Peyer's patch (tissue), 4 donors: ENCODE measurements at regions not wholly inside any gene's neighbourhood (a gene's known extent, or its start where the extent isn't known, plus 50 kb on each side); places are given as distances from the start of the nearest gene placed in this dataset.
"Not testable (repeated sequence)": the region's sequence is repeated elsewhere in the genome, so short reads cannot be mapped to it uniquely, and the experiment has no call there.

Experiments used
- DNase-seq, 3 donors: peaks; one replicate each; pipeline ENCODE4 v3.0.0-alpha.2; 2017 to 2019
- H3K27ac ChIP-seq, 4 donors: fragments of 200-600 bp; sonication (generic); one replicate each; pipeline ENCODE4 v1.5.1; 2016 to 2019
- H3K27me3 ChIP-seq, 2 donors: fragments of 200-600 bp; sonication (generic); one replicate each; pipeline ENCODE4 v1.5.1; 2019
- H3K36me3 ChIP-seq, 3 donors: fragments of 200-600 bp; sonication (generic); one replicate each; pipeline ENCODE4 v1.5.1; 2016 to 2019
- H3K4me1 ChIP-seq, 4 donors: fragments of 200-600 bp; sonication (generic); one replicate each; pipeline ENCODE4 v1.5.1; 2016 to 2019
- H3K4me3 ChIP-seq, 4 donors: fragments of 200-600 bp; sonication (generic); 1 replicate in 3 of 4; 2 replicates in 1 of 4; pipeline ENCODE4 v1.5.1; 2016 to 2019; ENCODE audit warnings: mild to moderate bottlenecking in 1 of 4
- H3K9me3 ChIP-seq, 4 donors: fragments of 200-600 bp; sonication (generic); one replicate each; pipeline ENCODE4 v1.5.1; 2016 to 2019; ENCODE audit warnings: mild to moderate bottlenecking in 1 of 4
- CTCF ChIP-seq, 6 experiments: fragments of 450-650 bp in 4 of 6; fragments of 200-600 bp in 2 of 6; sonication (generic) in 1 of 6; IDR thresholded peaks; one replicate each; pipeline ENCODE4 v1.5.1; 2017 to 2019; ENCODE audit warnings: antibody characterized with exemption in 6 of 6, mild to moderate bottlenecking in 3 of 6, moderate library complexity in 1 of 6
- POLR2A ChIP-seq, 2 donors: fragments of 450-650 bp; IDR thresholded peaks; one replicate each; pipeline ENCODE4 v1.5.1; 2017; ENCODE audit warnings: antibody characterized with exemption in 2 of 2, mild to moderate bottlenecking in 2 of 2, moderate library complexity in 2 of 2

GRCh38 chr5:166926138-166926537, 1365.3 kb upstream of the WWC1 start:
- TF ChIP-seq POLR2A (IDR thresholded peaks at IDR 0.05) (no peak), CTCF (IDR thresholded peaks at IDR 0.05) (no peak)
- Histone ChIP-seq H3K36me3 (no peaks in the 10 kb centered on the region), H3K27ac (no peak overlapping the region), H3K4me1 (no peaks in the 10 kb centered on the region), H3K27me3 (no peaks in the 10 kb centered on the region), H3K4me3 (no peak overlapping the region), H3K9me3 (no peaks in the 10 kb centered on the region)
- DNase-seq, result no peak

- H3K4me1 ChIP-seq, H3K27ac ChIP-seq, H3K9me3 ChIP-seq, H3K27me3 ChIP-seq, H3K36me3 ChIP-seq, H3K4me3 ChIP-seq, DNase-seq: not testable (repeated sequence)
These were observed 1364.5 kb upstream of the WWC1 start for GRCh38 chr5:166926806-166927475.

- H3K27ac ChIP-seq, result no peak overlapping the region
- H3K4me1 ChIP-seq, result no peaks in the 10 kb centered on the region
- TF ChIP-seq POLR2A (IDR thresholded peaks at IDR 0.05), result no peak
- TF ChIP-seq CTCF (IDR thresholded peaks at IDR 0.05), result no peak
- no peak overlapping the region for H3K4me3 ChIP-seq
- no peaks in the 10 kb centered on the region for H3K27me3 ChIP-seq
- no peaks in the 10 kb centered on the region for H3K9me3 ChIP-seq
- no peaks in the 10 kb centered on the region for H3K36me3 ChIP-seq
- DNase-seq, result no peak
These were observed 1355.1 kb upstream of the WWC1 start for GRCh38 chr5:166936351-166936750.

GRCh38 chr5:166938071-166938470, 1353.4 kb upstream of the WWC1 start:
- no peak overlapping the region for H3K27ac ChIP-seq
- no peak overlapping the region for H3K4me3 ChIP-seq
- H3K4me1 ChIP-seq, result no peaks in the 10 kb centered on the region
- H3K36me3 ChIP-seq, result no peaks in the 10 kb centered on the region
- DNase-seq, result no peak
- H3K9me3 ChIP-seq, result no peaks in the 10 kb centered on the region
- no peaks in the 10 kb centered on the region for H3K27me3 ChIP-seq
- TF ChIP-seq CTCF (IDR thresholded peaks at IDR 0.05) (no peak), POLR2A (IDR thresholded peaks at IDR 0.05) (no peak)

- H3K27me3 ChIP-seq, result no peaks in the 10 kb centered on the region
- H3K36me3 ChIP-seq, result no peaks in the 10 kb centered on the region
- H3K4me1 ChIP-seq, result no peaks in the 10 kb centered on the region
- no peak overlapping the region for H3K27ac ChIP-seq
- DNase-seq, result no peak
- H3K9me3 ChIP-seq, result no peaks in the 10 kb centered on the region
- H3K4me3 ChIP-seq, result no peak overlapping the region
- no peak for TF ChIP-seq CTCF (IDR thresholded peaks at IDR 0.05)
- TF ChIP-seq POLR2A (IDR thresholded peaks at IDR 0.05), result no peak
These were observed 1348.5 kb upstream of the WWC1 start for GRCh38 chr5:166942948-166943347.

- no peaks in the 10 kb centered on the region for H3K36me3 ChIP-seq
- H3K9me3 ChIP-seq, result no peaks in the 10 kb centered on the region
- no peak overlapping the region for H3K27ac ChIP-seq
- H3K4me3 ChIP-seq, result no peak overlapping the region
- H3K4me1 ChIP-seq, result no peaks in the 10 kb centered on the region
- no peak for DNase-seq
- TF ChIP-seq POLR2A (IDR thresholded peaks at IDR 0.05) (no peak), CTCF (IDR thresholded peaks at IDR 0.05) (no peak)
- H3K27me3 ChIP-seq, result no peaks in the 10 kb centered on the region
These were observed 1344.4 kb upstream of the WWC1 start for GRCh38 chr5:166947045-166947444.
